ENCODE measurements at regions not wholly inside any gene's neighbourhood (a gene's known extent, or its start where the extent isn't known, plus 50 kb on each side); places are given as distances from the start of the nearest gene placed in this dataset.
"Not testable (repeated sequence)": the region's sequence is repeated elsewhere in the genome, so short reads cannot be mapped to it uniquely, and the experiment has no call there.

GRCh38 chr20:11700831-11701230 is 216.9 kb upstream of the BTBD3 start:
- no peak for DNase-seq

- DNase-seq: no peak
These were observed 214.8 kb upstream of the BTBD3 start for GRCh38 chr20:11702721-11703518.

- no peak for DNase-seq
These were observed 212.2 kb upstream of the BTBD3 start for GRCh38 chr20:11705512-11705911.

- DNase-seq: not testable (repeated sequence)
These were observed 209.5 kb upstream of the BTBD3 start for GRCh38 chr20:11708223-11708622.

- DNase-seq: no peak
These were observed 206.5 kb upstream of the BTBD3 start for GRCh38 chr20:11711214-11711613.

GRCh38 chr20:11712639-11713160 is 205.0 kb upstream of the BTBD3 start:
- no peak for DNase-seq

- DNase-seq: no peak
These were observed 202.8 kb upstream of the BTBD3 start for GRCh38 chr20:11714886-11715285.

GRCh38 chr20:11716239-11716944 is 201.3 kb upstream of the BTBD3 start:
- DNase-seq: peak in 4 of 58 donors; percentile 6 to 50 (median 28)

- no peak for DNase-seq
These were observed 200.8 kb upstream of the BTBD3 start for GRCh38 chr20:11716945-11717248.

GRCh38 chr20:11717562-11717961 is 200.1 kb upstream of the BTBD3 start:
- DNase-seq: no peak

GRCh38 chr20:11718474-11719094 is 199.1 kb upstream of the BTBD3 start:
- no peak for DNase-seq

GRCh38 chr20:11719153-11719552 is 198.5 kb upstream of the BTBD3 start:
- DNase-seq: no peak

- no peak for DNase-seq
These were observed 196.3 kb upstream of the BTBD3 start for GRCh38 chr20:11721411-11721810.

GRCh38 chr20:11724097-11724496 is 193.6 kb upstream of the BTBD3 start:
- peak in 11 of 58 donors; percentile 5 to 53 (median 16) for DNase-seq

GRCh38 chr20:11726026-11726425 is 191.7 kb upstream of the BTBD3 start:
- DNase-seq: peak in 3 of 58 donors; percentile 6 to 19 (median 10)

- DNase-seq: no peak
These were observed 190.0 kb upstream of the BTBD3 start for GRCh38 chr20:11727708-11728107.

GRCh38 chr20:11728937-11729336 is 188.8 kb upstream of the BTBD3 start:
- DNase-seq: no peak

- no peak for DNase-seq
These were observed 187.9 kb upstream of the BTBD3 start for GRCh38 chr20:11729806-11730205.

- DNase-seq: no peak
These were observed 183.3 kb upstream of the BTBD3 start for GRCh38 chr20:11734431-11734830.

GRCh38 chr20:11738852-11739251 is 178.8 kb upstream of the BTBD3 start:
- DNase-seq: no peak

- no peak for DNase-seq
These were observed 176.7 kb upstream of the BTBD3 start for GRCh38 chr20:11740975-11741374.

GRCh38 chr20:11745145-11745544 is 172.5 kb upstream of the BTBD3 start:
- no peak for DNase-seq
